ENCODE measurements at regions not wholly inside any gene's neighbourhood (a gene's known extent, or its start where the extent isn't known, plus 50 kb on each side); places are given as distances from the start of the nearest gene placed in this dataset.

DNA sequence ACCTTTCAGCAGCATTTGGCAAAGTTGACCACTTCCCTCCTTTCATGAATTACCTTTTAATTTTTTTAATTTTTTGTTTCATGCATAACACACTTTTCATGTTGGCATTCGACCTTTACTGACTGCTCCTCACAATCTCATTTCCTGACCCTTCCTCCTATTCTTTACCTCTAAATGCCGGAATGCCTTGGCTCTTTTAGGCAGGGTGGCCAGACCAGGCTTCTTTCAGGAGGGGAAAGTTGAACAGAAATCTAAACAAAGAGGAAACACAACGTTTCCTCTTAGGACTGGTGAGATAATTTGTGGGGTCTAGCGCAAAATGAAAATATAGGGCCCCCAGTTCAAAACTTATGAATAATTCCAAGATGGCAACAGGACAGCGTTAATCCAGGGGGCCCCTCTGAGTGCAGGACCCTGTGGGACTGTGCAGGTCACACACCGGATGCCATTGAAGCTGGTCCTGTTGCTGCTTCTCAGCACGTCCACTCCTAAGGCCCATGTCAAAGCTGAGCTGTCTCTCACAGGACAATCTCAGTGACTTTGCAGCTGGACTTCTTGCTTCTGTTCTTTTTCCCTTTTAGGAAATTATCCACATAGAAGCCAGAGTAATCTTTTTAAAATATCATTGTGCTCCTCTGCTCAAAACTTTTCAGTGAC, 313.8 kb downstream of the HDGFL1 start:
- no peak for TF ChIP-seq EZH2 (IDR thresholded peaks at IDR 0.05; ENCODE audit: borderline replicate concordance, low read depth, low read length, severe bottlenecking)
- TF ChIP-seq, protein P1, sequence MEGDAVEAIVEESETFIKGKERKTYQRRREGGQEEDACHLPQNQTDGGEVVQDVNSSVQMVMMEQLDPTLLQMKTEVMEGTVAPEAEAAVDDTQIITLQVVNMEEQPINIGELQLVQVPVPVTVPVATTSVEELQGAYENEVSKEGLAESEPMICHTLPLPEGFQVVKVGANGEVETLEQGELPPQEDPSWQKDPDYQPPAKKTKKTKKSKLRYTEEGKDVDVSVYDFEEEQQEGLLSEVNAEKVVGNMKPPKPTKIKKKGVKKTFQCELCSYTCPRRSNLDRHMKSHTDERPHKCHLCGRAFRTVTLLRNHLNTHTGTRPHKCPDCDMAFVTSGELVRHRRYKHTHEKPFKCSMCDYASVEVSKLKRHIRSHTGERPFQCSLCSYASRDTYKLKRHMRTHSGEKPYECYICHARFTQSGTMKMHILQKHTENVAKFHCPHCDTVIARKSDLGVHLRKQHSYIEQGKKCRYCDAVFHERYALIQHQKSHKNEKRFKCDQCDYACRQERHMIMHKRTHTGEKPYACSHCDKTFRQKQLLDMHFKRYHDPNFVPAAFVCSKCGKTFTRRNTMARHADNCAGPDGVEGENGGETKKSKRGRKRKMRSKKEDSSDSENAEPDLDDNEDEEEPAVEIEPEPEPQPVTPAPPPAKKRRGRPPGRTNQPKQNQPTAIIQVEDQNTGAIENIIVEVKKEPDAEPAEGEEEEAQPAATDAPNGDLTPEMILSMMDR (IDR thresholded peaks at IDR 0.05; ENCODE audit: borderline replicate concordance, extremely low read depth, low read length, poor library complexity, severe bottlenecking) = no peak

Data from DND-41 (cell line).